Activated T-helper 17 cell treated with anti-CD3 and anti-CD28 coated beads, Interleukin-2, amount 50 U/mL, for 72 hours (primary cell): ENCODE measurements at regions not wholly inside any gene's neighbourhood (a gene's known extent, or its start where the extent isn't known, plus 50 kb on each side); places are given as distances from the start of the nearest gene placed in this dataset.

Source experiments
- ATAC-seq: fragments of 150-1000 bp; cut with Tn5 transposase; replicated peaks from 2 replicates; pipeline ENCODE4 v1.10.0; 2021; ENCODE audit warnings: mild to moderate bottlenecking, moderate library complexity
- H3K27ac Mint-ChIP-seq: one replicate; pipeline ENCODE4 v1.8.0; 2022; ENCODE audit warnings: mixed read lengths
- H3K27me3 Mint-ChIP-seq: one replicate; pipeline ENCODE4 v1.8.0; 2022; ENCODE audit warnings: mixed read lengths
- H3K36me3 Mint-ChIP-seq: one replicate; pipeline ENCODE4 v1.8.0; 2022; ENCODE audit warnings: low read depth, mild to moderate bottlenecking, mixed read lengths
- H3K4me1 Mint-ChIP-seq: one replicate; pipeline ENCODE4 v1.8.0; 2022; ENCODE audit warnings: mixed read lengths
- H3K4me3 Mint-ChIP-seq: one replicate; pipeline ENCODE4 v1.8.0; 2022; ENCODE audit warnings: mild to moderate bottlenecking, mixed read lengths
- H3K9me3 Mint-ChIP-seq: one replicate; pipeline ENCODE4 v1.8.0; 2022; ENCODE audit warnings: mixed read lengths

DNA sequence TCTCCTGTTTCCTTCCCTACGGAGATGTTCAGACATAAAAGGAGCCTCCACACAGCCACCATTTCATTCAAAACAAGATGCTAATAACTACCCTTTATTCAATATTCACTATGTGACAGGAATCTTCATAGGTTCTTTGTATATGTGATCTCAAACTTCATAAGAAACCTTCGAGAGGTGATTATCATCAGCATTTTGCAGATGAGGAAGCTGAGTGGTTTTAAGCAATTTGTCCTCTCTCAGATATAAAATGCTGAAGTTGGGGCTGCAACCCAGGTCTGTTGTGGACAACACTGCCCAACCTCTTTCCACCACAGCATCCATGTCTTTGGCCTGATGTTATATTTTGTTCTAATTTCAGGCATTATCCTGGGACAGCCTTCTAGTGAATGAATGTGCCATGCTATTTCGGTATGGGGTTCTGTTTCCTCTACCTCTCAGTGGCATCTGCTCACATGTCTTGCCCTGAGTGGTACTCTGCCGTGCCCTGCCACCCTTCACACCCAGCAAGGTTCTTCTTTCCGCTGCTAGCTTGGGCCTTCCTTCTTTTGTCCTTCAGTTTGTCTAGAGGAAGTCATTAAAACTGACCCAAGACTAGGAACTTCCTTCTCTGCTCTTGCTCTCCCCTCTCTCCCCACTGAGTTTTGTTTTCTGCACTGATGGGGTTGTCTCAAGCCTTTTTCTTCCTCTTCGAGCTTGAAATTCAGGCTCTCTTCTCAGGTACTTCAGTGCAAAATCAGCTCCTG lies 300.9 kb upstream of the PRDM1 start:
- Mint-ChIP-seq H3K27ac (peak overlapping the region; percentile 55), H3K9me3 (peaks cover 7% of the 10 kb centered on the region), H3K4me1 (peaks cover 35% of the 10 kb centered on the region), H3K4me3 (no peak overlapping the region), H3K27me3 (peaks cover 12% of the 10 kb centered on the region), H3K36me3 (no peaks in the 10 kb centered on the region)
- no peak for ATAC-seq

DNA sequence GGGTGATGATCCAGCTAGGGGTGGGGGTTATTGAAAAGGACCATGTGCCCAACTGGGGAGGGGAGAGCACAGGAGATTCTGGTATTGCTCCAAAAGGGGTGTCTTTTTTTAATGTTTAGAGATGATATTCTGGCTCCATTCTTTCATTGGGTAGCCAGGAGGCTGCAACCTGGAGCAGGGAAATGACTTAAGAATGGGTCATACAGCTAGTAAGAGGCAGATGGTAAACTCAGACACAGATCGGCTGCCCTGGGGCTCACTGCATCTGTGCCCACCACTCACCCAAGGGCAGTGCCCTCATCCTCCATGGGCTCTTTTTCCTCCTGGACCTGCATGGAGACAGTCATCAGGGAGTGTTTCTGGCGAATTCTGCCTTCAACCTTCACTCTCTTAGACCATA lies 302.0 kb upstream of the PRDM1 start:
- ATAC-seq: no peak
- H3K27me3 Mint-ChIP-seq: peaks cover 12% of the 10 kb centered on the region
- peaks cover 35% of the 10 kb centered on the region for H3K4me1 Mint-ChIP-seq
- H3K9me3 Mint-ChIP-seq: peaks cover 8% of the 10 kb centered on the region
- no peak overlapping the region for H3K4me3 Mint-ChIP-seq
- H3K36me3 Mint-ChIP-seq: no peaks in the 10 kb centered on the region
- H3K27ac Mint-ChIP-seq: no peak overlapping the region

DNA sequence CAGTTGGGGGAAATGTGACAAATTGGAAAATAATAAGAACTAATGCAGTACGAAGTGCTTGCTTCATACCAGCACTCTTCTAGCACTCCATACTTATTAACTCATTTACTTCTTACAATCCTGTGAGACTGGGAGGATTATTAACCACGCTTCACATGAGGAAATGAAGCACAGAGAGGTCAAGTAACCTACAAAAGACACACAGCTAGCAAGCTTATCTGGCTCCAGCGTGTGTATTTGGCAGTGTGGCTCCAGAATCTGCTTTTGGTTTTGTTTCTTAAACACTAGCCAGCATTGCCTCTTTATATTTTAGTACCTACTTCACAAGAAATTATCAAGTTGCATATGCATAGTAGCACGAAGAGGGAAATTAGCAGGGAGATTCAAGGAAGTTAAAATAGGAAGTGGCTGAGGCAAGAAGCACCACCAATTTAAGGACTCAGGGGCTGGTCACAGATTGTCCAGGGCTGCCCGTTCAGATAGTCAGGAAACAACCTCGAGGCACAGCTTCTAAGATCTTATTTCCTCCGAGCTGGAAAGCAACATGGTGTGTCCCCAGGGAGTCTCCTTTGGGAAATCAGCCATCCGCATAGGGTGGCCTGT lies 302.7 kb upstream of the PRDM1 start:
- peaks cover 35% of the 10 kb centered on the region for H3K4me1 Mint-ChIP-seq
- no peaks in the 10 kb centered on the region for H3K36me3 Mint-ChIP-seq
- no peak for ATAC-seq
- peaks cover 8% of the 10 kb centered on the region for H3K9me3 Mint-ChIP-seq
- H3K27me3 Mint-ChIP-seq: peaks cover 12% of the 10 kb centered on the region
- H3K4me3 Mint-ChIP-seq: no peak overlapping the region
- no peak overlapping the region for H3K27ac Mint-ChIP-seq

DNA sequence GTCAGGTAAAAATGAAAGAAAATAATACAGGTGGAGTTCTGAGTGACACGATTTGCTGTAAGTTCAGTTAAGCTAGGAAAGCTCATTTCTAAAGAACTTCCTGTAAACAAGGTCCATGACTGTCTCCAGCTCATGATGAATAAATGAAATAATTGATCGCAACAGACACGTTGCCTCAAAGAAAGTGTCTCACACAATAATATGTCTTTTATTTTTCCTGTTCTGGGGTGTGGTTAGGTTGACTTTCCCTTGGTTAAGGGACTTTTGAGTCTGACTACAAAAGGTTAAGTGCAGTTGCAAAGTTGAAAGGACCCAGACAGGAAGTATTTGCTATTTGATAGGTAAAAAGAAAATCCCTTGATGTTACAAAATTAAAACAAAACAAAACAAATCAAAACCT lies 304.2 kb upstream of the PRDM1 start:
- peak; percentile 82 for ATAC-seq
- peaks cover 6% of the 10 kb centered on the region for H3K9me3 Mint-ChIP-seq
- H3K4me3 Mint-ChIP-seq: peak overlapping the region; percentile 56
- no peaks in the 10 kb centered on the region for H3K36me3 Mint-ChIP-seq
- H3K4me1 Mint-ChIP-seq: peaks cover 22% of the 10 kb centered on the region
- H3K27me3 Mint-ChIP-seq: peaks cover 3% of the 10 kb centered on the region
- peak overlapping the region; percentile 34 for H3K27ac Mint-ChIP-seq

DNA sequence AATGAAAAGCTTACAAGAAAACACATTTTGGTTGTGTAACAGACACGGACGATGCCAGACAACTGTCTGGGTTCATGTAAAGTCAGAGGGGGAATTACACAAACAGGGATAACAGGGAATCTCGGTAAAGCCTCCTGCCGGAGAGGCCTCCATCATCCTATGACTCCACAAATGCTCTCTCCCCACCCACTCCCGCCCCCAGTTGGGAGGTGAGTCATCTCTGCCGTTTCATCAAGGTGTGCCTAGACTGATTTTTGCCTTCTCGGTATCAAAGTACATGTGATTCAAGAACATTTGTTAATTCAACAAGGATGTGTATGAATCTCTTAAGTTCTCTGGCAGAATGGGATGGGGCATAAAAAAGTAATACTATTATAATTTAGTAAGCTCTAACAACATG lies 304.9 kb upstream of the PRDM1 start:
- H3K4me1 Mint-ChIP-seq: peaks cover 18% of the 10 kb centered on the region
- ATAC-seq: peak; percentile 80
- H3K27ac Mint-ChIP-seq: peak overlapping the region; percentile 34
- no peaks in the 10 kb centered on the region for H3K36me3 Mint-ChIP-seq
- H3K4me3 Mint-ChIP-seq: peak overlapping the region; percentile 56
- H3K9me3 Mint-ChIP-seq: peaks cover 6% of the 10 kb centered on the region
- peaks cover 3% of the 10 kb centered on the region for H3K27me3 Mint-ChIP-seq

DNA sequence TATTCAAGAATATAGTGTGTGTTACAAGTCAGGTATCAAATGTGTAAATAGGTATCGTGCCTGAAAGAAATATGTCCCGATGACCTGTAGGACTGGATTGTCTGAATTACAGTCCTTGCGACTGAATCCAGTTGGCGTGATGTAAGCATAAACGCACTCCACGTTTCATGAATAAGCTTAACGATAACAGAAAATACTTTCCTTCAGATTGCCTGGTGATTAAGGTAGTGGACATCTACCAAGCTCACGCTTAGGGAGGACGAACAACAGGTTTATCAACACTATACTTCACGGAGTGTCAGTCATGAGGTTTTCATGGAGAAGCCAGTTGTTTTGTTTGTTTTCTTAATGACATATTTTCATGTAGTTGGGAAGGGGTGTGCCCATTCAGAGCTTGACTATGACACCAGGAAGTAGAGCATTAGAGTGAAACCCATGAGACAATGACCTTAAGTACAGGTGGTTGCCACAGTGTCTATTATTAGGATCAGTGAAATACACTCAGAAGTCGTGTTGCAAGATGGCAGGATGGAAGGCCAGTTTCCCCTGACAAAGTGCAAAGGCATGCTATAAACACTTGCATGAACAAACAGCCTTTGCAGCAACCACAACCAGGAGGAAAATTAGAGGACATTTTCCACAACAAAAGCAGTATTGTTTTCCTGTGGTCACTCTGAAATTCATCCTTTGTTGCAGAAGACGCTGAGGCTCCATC lies 305.8 kb upstream of the PRDM1 start:
- no peak for ATAC-seq
- Mint-ChIP-seq H3K9me3 (peaks cover 6% of the 10 kb centered on the region), H3K27me3 (peaks cover 3% of the 10 kb centered on the region), H3K36me3 (no peaks in the 10 kb centered on the region), H3K4me3 (no peak overlapping the region), H3K4me1 (peaks cover 18% of the 10 kb centered on the region), H3K27ac (no peak overlapping the region)

DNA sequence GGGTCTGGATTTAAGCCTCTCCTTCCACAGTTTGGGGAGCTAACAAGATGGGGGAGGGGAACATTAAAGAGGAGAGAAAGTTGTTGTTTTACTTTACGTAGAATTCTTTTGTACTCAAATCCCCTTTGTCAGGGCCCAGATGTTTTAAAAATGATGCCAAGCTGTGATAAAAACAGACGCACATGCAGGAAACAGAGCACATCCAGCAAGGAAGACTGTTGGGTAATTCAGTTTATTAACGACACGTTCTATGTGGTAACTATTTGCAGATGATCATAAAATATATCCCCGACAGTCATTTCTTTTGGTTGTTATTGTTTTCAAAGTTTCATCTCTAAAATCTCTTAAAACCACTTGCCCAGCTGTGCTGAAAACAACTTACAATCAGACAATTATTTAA lies 307.0 kb upstream of the PRDM1 start:
- Mint-ChIP-seq H3K27me3 (no peaks in the 10 kb centered on the region), H3K27ac (no peak overlapping the region), H3K4me1 (peaks cover 10% of the 10 kb centered on the region), H3K36me3 (no peaks in the 10 kb centered on the region), H3K4me3 (no peak overlapping the region), H3K9me3 (peaks cover 6% of the 10 kb centered on the region)
- ATAC-seq: no peak

DNA sequence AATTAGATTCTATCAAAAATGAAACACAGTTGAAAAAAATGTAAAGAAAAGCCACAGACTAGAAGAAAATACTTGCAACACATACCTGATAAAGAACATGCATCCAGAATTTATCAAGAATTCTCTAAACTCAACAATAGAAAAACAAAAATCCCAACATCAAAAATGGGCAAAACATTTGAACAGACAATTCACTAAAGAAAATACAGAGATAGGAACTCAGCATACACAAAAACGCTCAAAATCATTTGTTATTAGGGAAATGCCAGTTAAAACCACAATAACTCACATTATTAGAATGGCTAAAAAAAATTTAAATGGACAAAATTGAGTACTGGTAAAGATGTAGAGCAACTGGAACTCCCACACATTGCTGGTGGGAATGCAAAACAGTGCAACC lies 311.0 kb upstream of the PRDM1 start:
- H3K4me3 Mint-ChIP-seq: no peak overlapping the region
- no peaks in the 10 kb centered on the region for H3K27me3 Mint-ChIP-seq
- H3K9me3 Mint-ChIP-seq: peaks cover 3% of the 10 kb centered on the region
- ATAC-seq: no peak
- H3K4me1 Mint-ChIP-seq: no peaks in the 10 kb centered on the region
- no peak overlapping the region for H3K27ac Mint-ChIP-seq
- no peaks in the 10 kb centered on the region for H3K36me3 Mint-ChIP-seq

DNA sequence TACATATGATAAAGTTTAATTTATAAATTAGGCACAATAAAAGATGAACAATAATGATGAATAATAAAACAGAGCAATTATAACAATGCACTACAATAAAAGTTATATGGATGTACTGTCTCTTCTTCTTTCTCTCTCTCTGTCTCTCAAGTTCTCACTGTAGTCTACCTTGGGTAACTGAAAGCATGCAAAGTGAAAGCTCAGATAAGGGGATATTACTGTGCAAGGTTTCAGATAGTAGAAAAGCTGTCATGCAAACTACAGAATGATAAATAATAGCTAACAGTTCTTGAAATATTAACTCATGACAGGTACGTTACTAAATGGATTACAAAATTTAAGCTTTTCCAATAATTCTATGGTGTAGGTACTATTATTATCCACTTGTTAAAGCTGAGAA lies 311.9 kb upstream of the PRDM1 start:
- no peak overlapping the region for H3K4me3 Mint-ChIP-seq
- no peaks in the 10 kb centered on the region for H3K36me3 Mint-ChIP-seq
- H3K4me1 Mint-ChIP-seq: no peaks in the 10 kb centered on the region
- no peak for ATAC-seq
- no peaks in the 10 kb centered on the region for H3K27me3 Mint-ChIP-seq
- no peak overlapping the region for H3K27ac Mint-ChIP-seq
- H3K9me3 Mint-ChIP-seq: peaks cover 3% of the 10 kb centered on the region

DNA sequence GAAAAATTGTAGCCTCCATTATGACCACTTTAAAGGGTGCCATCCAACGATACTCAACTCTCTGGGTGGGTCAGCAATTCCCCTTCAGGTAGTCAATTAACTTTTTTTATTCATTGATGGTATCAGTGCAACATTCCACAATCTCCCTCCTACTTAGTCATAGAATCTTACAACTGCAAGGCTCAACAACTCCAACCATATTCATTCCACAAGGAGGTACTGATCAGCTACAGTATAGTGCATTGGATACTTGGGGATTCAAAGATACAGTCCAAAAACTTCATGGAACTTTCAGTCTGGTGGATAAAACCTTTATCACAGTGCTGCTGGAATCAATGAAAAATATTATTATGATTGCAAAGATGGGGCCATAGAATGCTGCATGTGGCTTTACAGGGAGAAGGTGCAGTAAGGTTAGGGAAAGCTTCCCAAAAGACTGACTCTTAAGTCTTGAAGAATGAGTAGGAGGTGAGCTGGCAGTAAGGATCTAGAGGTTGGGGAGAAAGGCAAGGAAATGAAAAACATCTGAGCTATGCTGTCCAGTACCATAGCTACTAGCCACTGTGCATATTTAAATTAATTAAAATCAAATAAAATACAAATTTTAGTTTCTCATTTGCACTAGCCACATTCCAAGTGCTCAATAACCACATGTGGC lies 314.7 kb upstream of the PRDM1 start:
- Mint-ChIP-seq H3K4me3 (no peak overlapping the region), H3K9me3 (no peaks in the 10 kb centered on the region), H3K4me1 (no peaks in the 10 kb centered on the region), H3K36me3 (no peaks in the 10 kb centered on the region), H3K27me3 (no peaks in the 10 kb centered on the region), H3K27ac (no peak overlapping the region)
- ATAC-seq: no peak

DNA sequence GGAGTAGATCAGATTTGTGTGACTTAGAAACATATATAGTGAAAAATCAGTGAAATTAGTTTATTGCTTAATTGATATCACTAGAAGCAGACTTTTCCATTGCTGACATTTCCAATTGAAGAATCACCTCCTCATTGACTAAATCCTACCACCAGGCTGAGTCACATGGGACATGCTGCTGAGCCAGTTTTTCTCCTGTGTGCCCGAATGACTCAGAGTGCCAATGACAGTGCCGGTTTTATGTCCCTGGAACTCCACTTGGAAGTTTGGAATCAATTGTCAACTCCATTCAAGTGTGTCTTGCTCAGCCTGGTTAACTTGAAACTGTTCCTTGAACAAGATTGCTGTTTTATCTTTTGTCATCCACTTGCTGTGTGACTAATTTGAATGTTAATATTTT lies 316.1 kb upstream of the PRDM1 start:
- Mint-ChIP-seq H3K27me3 (no peaks in the 10 kb centered on the region), H3K36me3 (no peaks in the 10 kb centered on the region), H3K4me3 (no peak overlapping the region), H3K9me3 (no peaks in the 10 kb centered on the region), H3K4me1 (no peaks in the 10 kb centered on the region), H3K27ac (no peak overlapping the region)
- no peak for ATAC-seq

DNA sequence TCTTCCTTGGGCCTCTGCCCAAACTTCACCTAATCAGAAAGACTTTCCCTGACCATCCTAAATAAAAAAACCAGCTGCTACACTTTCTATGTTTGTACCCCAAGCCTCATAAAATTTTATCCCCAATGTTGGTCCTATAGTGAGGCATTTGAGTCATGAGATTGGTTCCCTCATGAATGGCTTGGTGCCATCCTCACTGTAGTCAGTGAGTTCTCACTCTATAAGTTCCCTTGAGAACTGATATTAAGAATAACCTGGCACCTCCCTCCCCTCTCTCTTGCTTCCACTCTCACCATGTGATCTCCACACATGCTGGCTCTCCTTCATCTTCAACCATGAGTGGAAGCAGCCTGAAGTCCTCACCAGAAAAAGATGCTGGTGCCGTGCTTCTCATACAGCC lies 316.9 kb upstream of the PRDM1 start:
- Mint-ChIP-seq H3K36me3 (no peaks in the 10 kb centered on the region), H3K4me3 (no peak overlapping the region), H3K9me3 (no peaks in the 10 kb centered on the region), H3K27me3 (no peaks in the 10 kb centered on the region), H3K27ac (no peak overlapping the region), H3K4me1 (no peaks in the 10 kb centered on the region)
- no peak for ATAC-seq

DNA sequence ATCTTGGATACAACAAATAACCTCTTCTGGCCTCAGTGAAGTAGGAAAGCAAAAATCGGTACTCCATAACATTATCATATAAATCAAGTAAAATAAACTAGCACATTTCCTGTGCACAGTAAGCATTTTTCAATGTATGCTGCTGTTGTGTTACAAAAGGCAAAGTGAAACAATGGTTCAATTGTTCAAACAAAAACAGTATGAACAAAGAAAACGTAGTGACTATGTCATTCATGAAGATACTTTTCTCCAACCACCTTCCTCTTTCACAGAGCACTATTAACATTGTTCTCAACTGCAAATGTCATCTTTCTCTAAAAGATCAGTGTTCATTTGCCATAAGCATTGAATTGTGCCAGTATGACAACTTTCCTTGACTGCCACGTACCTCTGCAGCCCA lies 318.6 kb upstream of the PRDM1 start:
- H3K36me3 Mint-ChIP-seq: no peaks in the 10 kb centered on the region
- ATAC-seq: no peak
- peaks cover under 1% of the 10 kb centered on the region for H3K27me3 Mint-ChIP-seq
- no peak overlapping the region for H3K27ac Mint-ChIP-seq
- H3K9me3 Mint-ChIP-seq: peaks cover 3% of the 10 kb centered on the region
- no peaks in the 10 kb centered on the region for H3K4me1 Mint-ChIP-seq
- no peak overlapping the region for H3K4me3 Mint-ChIP-seq

DNA sequence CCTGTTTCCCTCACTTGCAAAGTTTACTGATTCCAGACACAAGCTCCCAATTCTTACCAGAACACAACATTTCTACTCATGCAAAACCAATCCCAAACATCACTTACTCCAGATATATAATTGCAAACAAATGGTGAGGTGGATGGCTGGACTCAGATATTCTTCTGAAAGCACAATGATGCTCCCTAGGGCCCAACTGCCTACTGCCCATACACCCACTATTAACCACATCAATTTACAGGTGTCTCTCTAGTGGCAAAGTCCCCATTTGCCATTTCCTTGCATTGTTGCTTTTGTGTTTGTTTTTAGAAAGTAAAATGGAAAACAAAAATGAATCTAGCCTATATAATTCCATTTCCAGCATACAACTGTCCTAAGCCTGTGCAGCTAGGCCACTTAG lies 320.9 kb upstream of the PRDM1 start:
- H3K27ac Mint-ChIP-seq: no peak overlapping the region
- H3K4me1 Mint-ChIP-seq: no peaks in the 10 kb centered on the region
- no peak for ATAC-seq
- H3K9me3 Mint-ChIP-seq: peaks cover 3% of the 10 kb centered on the region
- peaks cover 3% of the 10 kb centered on the region for H3K27me3 Mint-ChIP-seq
- H3K4me3 Mint-ChIP-seq: no peak overlapping the region
- no peaks in the 10 kb centered on the region for H3K36me3 Mint-ChIP-seq

DNA sequence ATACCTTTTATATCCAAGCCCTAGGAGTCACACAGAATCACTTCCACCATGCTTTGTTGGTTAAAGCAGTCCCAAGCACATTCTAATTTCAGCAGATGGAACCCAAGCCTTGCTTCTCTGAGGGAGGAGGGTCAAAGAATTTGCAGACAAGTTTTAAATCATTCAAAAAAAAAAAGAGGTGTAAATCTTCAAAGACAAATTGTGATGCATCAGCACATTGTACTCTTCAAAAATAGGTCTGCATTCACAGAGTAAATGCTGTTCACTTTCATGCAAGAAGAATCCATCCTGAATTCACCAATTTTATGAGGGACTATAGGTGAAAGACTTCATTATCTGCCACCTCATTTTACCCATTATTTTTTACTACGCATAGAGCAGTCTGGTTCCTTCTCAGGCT lies 321.8 kb upstream of the PRDM1 start:
- Mint-ChIP-seq H3K4me1 (peaks cover 5% of the 10 kb centered on the region), H3K9me3 (peaks cover 3% of the 10 kb centered on the region), H3K27ac (no peak overlapping the region), H3K4me3 (no peak overlapping the region), H3K27me3 (peaks cover 3% of the 10 kb centered on the region), H3K36me3 (no peaks in the 10 kb centered on the region)
- ATAC-seq: no peak
